GM21381 (cell line): ENCODE measurements at regions not wholly inside any gene's neighbourhood (a gene's known extent, or its start where the extent isn't known, plus 50 kb on each side); places are given as distances from the start of the nearest gene placed in this dataset.
"Not testable (repeated sequence)": the region's sequence is repeated elsewhere in the genome, so short reads cannot be mapped to it uniquely, and the experiment has no call there.

Experiments
- ATAC-seq: cut with Tn5 transposase; IDR thresholded peaks from one replicate; pipeline ENCODE4 v1.9.1; 2021; ENCODE audit warnings: mild to moderate bottlenecking, moderate library complexity; ENCODE audit not compliant: unreplicated experiment

DNA sequence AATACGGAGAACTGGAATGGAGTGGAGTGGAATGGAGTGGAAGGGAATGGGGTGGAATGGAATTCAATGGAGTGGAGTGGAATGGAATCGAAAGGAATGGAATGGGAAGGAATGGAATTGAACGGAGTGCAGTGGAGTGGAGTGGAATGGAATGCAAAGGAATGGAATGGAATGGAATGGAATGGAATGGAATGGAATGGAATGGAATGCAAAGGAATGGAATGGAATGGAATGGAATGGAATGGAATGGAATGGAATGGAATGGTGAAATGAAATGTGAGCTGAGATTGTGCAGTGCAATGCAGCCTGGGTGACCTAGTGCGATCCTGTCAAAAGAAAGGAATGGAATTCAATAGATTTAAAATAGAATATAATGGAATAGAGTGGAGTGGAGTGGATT lies 357.3 kb upstream of the WSB1 start:
- ATAC-seq: not testable (repeated sequence)

DNA sequence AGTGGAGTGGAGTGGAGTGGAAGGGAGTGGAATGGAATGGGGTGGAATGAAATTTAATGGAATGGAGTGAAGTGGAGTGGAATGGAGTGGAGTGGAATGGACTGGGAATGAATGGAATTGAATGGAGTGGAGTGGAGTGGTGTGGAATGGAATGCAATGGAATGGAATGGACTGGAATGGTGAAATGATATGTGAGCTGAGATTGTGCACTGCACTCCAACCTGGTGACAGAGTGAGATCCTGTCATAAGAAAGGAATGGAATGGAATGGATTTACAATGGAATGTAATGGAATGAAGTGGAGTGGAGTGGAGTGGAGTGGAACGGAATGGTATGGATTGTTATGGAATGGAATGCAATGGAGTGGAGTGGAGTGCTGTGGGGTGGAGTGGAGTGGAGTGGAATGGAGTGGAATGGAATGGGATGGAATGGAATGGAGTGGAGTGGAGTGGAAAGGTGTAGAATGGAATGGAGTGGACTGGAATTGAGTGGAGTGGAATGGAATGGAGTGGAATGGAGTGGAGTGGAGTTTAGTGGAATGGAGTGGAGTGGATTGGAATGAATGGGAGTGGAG lies 356.1 kb upstream of the WSB1 start:
- not testable (repeated sequence) for ATAC-seq

- not testable (repeated sequence) for ATAC-seq
Observed at GRCh38 chr17:26939755-26940154, 354.2 kb upstream of the WSB1 start.

GRCh38 chr17:26940587-26940986 lies 353.3 kb upstream of the WSB1 start:
- ATAC-seq: not testable (repeated sequence)

DNA sequence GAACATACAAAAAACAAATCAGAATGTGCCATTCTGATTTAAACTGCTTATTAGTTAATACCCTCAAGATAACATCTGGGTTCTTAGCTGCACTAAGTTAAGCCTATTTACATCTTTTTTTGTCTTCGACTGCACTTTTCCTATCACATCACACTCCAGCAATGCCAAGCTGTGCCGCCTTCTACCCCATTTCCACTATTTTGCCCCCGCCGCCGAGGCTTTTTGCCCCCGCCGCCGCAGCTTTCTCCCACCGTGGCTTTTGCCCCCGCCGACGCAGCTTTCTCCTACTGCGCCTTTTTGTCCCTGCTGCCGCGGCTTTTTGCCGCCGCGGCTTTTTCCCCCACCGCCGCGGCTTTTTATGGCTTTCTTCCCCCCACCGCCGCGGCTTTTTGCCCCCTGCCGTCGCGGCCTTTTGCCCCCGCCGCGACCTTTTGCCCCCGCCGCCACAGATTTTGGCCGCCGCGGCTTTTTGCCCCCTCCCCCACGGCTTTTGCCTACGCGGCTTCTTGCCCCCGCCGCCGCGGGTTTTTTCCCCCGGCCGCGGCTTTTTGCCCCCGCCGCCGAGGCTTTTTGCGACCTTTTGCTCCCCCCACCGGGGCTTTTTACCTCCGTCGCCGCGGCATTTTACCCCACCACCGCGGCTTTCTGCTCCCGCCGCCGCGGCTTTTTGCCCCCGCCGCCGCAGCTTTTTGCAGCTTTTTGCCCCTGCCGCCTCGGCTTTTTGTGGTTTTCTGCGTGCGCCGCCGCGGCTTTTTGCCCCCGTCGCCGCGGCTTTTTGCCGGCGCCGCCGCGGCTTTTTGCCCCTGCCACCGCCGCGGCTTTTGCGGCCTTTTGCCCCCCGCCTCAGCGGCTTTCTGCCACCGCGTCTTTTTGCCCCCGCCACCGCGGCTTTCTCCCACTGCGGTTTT lies 331.4 kb upstream of the WSB1 start:
- no peak for ATAC-seq

- no peak for ATAC-seq
Observed at GRCh38 chr17:26963163-26963503, 330.8 kb upstream of the WSB1 start.

GRCh38 chr17:26965898-26966624 lies 327.9 kb upstream of the WSB1 start:
- not testable (repeated sequence) for ATAC-seq

DNA sequence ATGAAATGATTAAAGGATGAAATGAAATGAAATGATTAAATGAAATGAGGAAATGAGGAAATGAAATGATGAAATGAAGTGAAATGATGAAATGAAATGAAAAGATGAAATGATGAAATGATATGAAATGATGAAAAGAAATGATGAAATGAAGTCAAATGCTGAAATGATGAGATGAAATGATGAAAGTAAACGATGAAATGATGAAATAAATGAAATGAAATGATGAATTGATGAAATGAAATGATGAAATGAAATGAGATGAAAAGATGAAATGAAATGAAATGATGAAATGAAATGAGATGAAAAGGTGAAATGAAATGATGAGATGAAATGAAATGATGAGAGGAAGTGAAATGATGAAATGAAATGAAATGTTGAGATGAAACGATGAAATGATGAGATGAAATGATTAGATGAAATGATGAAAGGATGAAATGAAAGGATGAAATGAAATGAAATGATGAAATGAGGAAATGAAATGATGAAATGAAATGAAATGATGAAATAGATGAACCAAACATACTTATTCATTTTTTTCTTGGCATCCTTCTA lies 327.2 kb upstream of the WSB1 start:
- not testable (repeated sequence) for ATAC-seq

DNA sequence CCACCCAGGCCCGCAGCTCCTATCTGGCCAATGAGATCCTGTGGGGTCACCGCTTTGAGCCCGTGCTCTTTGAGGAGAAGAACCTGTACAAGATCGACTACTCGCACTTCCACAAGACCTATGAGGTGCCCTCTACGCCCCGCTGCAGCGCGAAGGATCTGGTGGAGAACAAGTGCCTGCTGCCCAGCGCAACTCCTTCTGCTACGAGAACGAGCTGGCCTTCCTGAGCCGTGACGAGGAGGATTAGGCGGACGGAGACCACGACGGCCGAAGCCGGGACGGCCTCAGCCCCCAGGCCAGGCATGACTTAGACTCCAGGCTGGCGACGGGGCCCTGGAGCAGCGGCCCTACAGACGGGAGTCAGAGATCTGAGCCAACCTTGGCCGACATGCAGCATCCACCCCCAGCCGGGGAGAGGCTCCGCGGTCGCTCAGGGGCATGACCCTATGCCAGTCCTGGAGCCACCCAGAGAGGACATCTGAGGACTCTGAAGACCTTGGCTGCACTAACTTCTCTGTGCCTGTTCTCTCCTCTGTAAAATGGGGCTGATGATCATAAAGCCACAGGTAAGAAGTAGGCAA lies 312.0 kb upstream of the WSB1 start:
- not testable (repeated sequence) for ATAC-seq

DNA sequence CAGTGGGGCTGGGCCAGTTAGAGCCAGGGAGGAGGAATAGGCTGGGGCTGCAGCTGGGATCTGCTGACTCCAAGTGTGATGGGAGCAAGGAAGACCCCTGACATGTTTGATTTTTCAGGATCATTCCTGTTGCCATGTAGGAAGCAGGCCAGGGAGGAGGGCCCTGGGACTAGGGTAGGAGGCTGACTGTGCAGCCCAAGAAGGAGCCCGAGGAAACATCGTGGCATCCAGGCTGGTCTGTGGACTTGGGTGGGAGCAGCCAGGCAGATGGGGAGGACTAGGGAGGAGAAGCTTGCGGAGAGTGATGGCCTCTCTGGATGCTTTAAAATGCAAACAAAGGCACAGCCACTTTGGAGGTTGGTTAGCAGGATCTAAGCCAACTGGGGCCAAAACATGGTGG lies 311.4 kb upstream of the WSB1 start:
- ATAC-seq: not testable (repeated sequence)

DNA sequence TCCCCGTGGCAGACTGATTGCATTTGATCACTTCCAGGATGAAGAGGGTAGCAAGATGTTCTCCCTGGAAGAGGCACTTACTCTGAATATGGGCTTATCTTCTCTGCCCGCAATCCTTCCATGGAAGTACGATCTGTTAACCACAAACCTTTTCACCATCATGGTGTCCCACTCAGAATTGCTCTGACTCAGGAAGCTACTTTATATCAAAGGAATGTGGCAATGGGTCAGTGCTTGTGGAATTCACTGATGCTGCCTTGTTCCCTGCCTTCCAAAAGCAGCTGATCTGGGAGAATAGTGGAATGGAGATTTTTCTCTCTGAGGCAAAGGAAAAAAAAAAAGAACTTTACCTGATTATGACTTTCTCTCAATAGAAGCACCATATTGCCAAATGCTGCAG lies 306.1 kb upstream of the WSB1 start:
- not testable (repeated sequence) for ATAC-seq

GRCh38 chr17:26994648-26995047 lies 299.3 kb upstream of the WSB1 start:
- not testable (repeated sequence) for ATAC-seq

GRCh38 chr17:26996146-26996916 lies 297.6 kb upstream of the WSB1 start:
- ATAC-seq: not testable (repeated sequence)

- not testable (repeated sequence) for ATAC-seq
Observed at GRCh38 chr17:27007734-27008531, 286.0 kb upstream of the WSB1 start.

- ATAC-seq: no peak
Observed at GRCh38 chr17:27009087-27009486, 284.8 kb upstream of the WSB1 start.

DNA sequence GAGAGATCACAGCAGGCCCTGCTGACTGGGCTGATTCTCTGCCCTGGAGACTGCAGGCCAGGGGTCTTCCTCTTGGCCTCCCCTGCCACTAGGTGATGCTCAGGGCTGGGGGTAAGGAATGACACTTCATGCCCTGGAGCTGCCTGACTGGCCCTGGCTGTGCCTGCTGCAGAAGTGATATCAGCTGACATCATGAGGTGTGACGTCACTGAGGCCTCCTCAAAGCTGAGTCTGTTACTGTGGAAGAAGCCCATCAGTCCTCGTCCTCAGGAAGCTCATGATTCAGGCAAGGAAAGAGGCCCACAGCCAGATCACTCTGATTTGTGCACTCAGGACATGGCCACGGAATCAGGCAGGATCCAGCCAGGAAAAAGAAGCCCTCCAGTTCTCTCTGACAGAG lies 283.8 kb upstream of the WSB1 start:
- ATAC-seq: not testable (repeated sequence)

- ATAC-seq: not testable (repeated sequence)
Observed at GRCh38 chr17:27030552-27030951, 263.4 kb upstream of the WSB1 start.

DNA sequence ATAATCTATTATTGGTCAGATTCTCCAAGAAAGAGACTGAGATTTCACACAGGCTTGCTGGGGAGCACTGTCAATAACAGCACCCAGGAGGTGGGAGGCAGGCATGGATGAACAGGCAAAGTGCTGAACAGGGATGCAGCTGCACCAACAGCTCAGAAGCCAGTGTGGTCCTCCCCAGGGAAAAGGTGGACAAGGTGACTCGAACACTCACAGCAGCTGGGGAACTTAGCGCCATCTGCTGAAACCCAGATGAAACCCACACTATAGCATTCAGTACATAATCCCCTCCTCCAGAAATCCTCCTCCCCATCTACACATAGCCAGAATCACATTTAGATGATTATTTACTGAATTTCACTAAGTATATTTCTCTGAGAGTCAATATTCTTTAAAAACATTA lies 255.2 kb upstream of the WSB1 start:
- no peak for ATAC-seq

DNA sequence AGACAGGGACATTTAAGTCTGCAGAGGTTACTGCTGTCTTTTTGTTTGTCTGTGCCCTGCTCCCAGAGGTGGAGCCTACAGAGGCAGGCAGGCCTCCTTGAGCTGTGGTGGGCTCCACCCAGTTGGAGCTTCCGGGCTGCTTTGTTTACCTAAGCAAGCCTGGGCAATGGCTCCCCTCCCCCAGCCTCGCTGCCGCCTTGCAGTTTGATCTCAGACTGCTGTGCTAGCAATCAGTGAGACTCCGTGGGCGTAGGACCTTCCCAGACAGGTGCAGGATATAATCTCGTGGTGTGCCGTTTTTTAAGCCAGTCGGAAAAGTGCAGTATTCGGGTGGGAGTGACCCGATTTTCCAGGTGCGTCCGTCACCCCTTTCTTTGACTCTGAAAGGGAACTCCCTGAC lies 248.9 kb upstream of the WSB1 start:
- ATAC-seq: not testable (repeated sequence)
